Cardiac fibroblast (primary cell): ENCODE measurements at regions not wholly inside any gene's neighbourhood (a gene's known extent, or its start where the extent isn't known, plus 50 kb on each side); places are given as distances from the start of the nearest gene placed in this dataset.

Source experiments
- DNase-seq, 2 donors: peaks; one replicate each; pipeline versions ENCODE4 v3.0.0 to v3.0.0-alpha.2; 2010; ENCODE audit warnings: low read depth in 2 of 2
- H3K4me3 ChIP-seq, 2 donors: replicated peaks in 1 of 2; 1 replicate in 1 of 2; 2 replicates in 1 of 2; pipeline ENCODE4 v1.5.1; 2011; ENCODE audit warnings: low read depth in 2 of 2, low read length in 2 of 2, mild to moderate bottlenecking in 2 of 2, moderate library complexity in 1 of 2
- CTCF ChIP-seq: IDR thresholded peaks from one replicate; pipeline ENCODE4 v1.5.1; 2011; ENCODE audit warnings: low read depth, mild to moderate bottlenecking, low read length, inconsistent platforms

GRCh38 chr12:24177889-24178288 lies 228.4 kb upstream of the SOX5 start:
- DNase-seq, result no peak
- no peak overlapping the region for H3K4me3 ChIP-seq
- TF ChIP-seq CTCF, result no peak

DNA sequence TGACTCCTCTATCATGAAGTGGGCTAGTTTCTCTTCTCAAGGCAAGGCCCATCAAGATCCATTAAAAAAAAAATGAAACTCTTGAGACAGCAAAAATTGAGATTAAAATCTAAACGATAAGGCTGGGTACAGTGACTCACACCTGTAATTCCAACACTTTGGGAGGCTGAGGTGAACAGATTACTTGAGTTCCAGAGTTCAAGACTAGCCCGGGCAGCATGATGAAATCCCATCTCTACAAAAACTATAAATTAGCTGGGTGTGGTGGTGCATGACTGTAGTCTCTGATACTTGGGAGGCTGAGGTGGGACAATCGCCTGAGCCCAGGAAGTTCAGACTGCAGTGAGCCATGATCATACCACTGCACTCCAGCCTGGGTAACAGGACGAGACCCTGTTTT lies 226.5 kb upstream of the SOX5 start:
- TF ChIP-seq CTCF, result no peak
- H3K4me3 ChIP-seq, result no peak overlapping the region
- no peak for DNase-seq

- no peak for DNase-seq
- H3K4me3 ChIP-seq, result no peak overlapping the region
- no peak for TF ChIP-seq CTCF
Observed at GRCh38 chr12:24175284-24175683, 225.8 kb upstream of the SOX5 start.

- TF ChIP-seq CTCF, result no peak
- H3K4me3 ChIP-seq, result no peak overlapping the region
- DNase-seq, result no peak
Observed at GRCh38 chr12:24173067-24173466, 223.6 kb upstream of the SOX5 start.

GRCh38 chr12:24172773-24173066 lies 223.2 kb upstream of the SOX5 start:
- TF ChIP-seq CTCF, result no peak
- no peak overlapping the region for H3K4me3 ChIP-seq
- DNase-seq, result no peak

DNA sequence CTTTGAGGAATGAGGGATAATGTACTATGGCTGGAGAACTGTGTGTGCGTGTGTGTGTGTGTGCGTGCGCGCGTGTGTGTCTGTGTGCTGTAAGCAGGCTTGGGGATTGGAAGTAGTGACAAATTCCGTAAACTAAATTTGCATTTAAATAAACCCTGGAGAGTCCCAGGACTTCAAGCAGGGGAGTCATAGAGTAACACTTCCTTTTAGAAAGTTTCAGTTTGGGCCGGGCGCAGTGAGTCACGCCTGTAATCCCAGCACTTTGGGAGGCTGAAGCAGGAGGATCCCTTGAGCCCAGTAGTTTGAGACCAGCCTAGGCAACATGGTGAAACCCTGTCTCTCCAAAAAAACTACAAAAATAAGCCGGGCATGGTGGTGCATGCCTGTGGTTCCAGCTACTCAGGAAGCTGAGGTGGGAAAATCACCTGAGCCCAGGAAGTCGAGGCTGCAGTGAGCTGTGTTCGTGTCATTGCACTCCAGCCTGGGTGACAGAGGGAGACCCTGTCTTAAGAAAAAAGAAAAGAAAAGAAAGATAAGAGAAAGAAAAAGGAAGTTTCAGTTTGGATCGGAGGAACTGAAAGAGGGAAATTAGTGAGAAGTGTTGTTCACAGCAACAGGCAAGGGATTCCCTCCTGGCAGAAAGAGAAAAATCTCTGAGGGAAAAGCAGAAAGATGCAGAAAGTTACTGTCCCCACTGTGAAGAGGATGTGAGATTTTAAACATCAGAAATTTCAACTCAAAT lies 222.7 kb upstream of the SOX5 start:
- no peak overlapping the region for H3K4me3 ChIP-seq
- no peak for TF ChIP-seq CTCF
- no peak for DNase-seq

- H3K4me3 ChIP-seq, result no peak overlapping the region
- no peak for DNase-seq
- TF ChIP-seq CTCF, result no peak
Observed at GRCh38 chr12:24155042-24155441, 205.6 kb upstream of the SOX5 start.
